ENCODE measurements at regions not wholly inside any gene's neighbourhood (a gene's known extent, or its start where the extent isn't known, plus 50 kb on each side); places are given as distances from the start of the nearest gene placed in this dataset.

- TF ChIP-seq CTCF (IDR thresholded peaks at IDR 0.05; ENCODE audit: low read depth, low read length) = no peak
- no peak overlapping the region for H3K4me3 ChIP-seq (replicated peaks in 1 of 2; ENCODE audit: low read depth in 2 of 2, low read length in 2 of 2)
- DNase-seq (ENCODE audit: low read depth in 2 of 2) = peak in 1 of 2 donors; percentile 13
These were observed 604.0 kb upstream of the ANO3 start for GRCh38 chr11:25727944-25728343.

GRCh38 chr11:25730230-25730629, 601.7 kb upstream of the ANO3 start:
- DNase-seq (ENCODE audit: low read depth in 2 of 2) = no peak
- no peak for TF ChIP-seq CTCF (IDR thresholded peaks at IDR 0.05; ENCODE audit: low read depth, low read length)
- no peak overlapping the region for H3K4me3 ChIP-seq (replicated peaks in 1 of 2; ENCODE audit: low read depth in 2 of 2, low read length in 2 of 2)

GRCh38 chr11:25733777-25734176, 598.2 kb upstream of the ANO3 start:
- TF ChIP-seq CTCF (IDR thresholded peaks at IDR 0.05; ENCODE audit: low read depth, low read length) = no peak
- H3K4me3 ChIP-seq (replicated peaks in 1 of 2; ENCODE audit: low read depth in 2 of 2, low read length in 2 of 2) = no peak overlapping the region
- peak; percentile 18 to 34 for DNase-seq (ENCODE audit: low read depth in 2 of 2)

- no peak overlapping the region for H3K4me3 ChIP-seq (replicated peaks in 1 of 2; ENCODE audit: low read depth in 2 of 2, low read length in 2 of 2)
- DNase-seq (ENCODE audit: low read depth in 2 of 2) = peak; percentile 50 to 57
- TF ChIP-seq CTCF (IDR thresholded peaks at IDR 0.05; ENCODE audit: low read depth, low read length) = peak; percentile 27
These were observed 597.2 kb upstream of the ANO3 start for GRCh38 chr11:25734591-25735211.

GRCh38 chr11:25737071-25737675, 594.8 kb upstream of the ANO3 start:
- no peak for TF ChIP-seq CTCF (IDR thresholded peaks at IDR 0.05; ENCODE audit: low read depth, low read length)
- DNase-seq (ENCODE audit: low read depth in 2 of 2) = no peak

GRCh38 chr11:25741886-25742285, 590.0 kb upstream of the ANO3 start:
- TF ChIP-seq CTCF (IDR thresholded peaks at IDR 0.05; ENCODE audit: low read depth, low read length) = no peak
- DNase-seq (ENCODE audit: low read depth in 2 of 2) = no peak

More at GRCh38 chr11:25737071-25737675, 594.8 kb upstream of the ANO3 start:
- H3K4me3 ChIP-seq (replicated peaks in 1 of 2; ENCODE audit: low read depth in 2 of 2, low read length in 2 of 2) = no peak overlapping the region

More at GRCh38 chr11:25741886-25742285, 590.0 kb upstream of the ANO3 start:
- no peak overlapping the region for H3K4me3 ChIP-seq (replicated peaks in 1 of 2; ENCODE audit: low read depth in 2 of 2, low read length in 2 of 2)
